ENCODE measurements at regions not wholly inside any gene's neighbourhood (a gene's known extent, or its start where the extent isn't known, plus 50 kb on each side); places are given as distances from the start of the nearest gene placed in this dataset.
A peak's percentile ranks its signal among the peaks of the same experiment; 100 is the strongest.

DNA sequence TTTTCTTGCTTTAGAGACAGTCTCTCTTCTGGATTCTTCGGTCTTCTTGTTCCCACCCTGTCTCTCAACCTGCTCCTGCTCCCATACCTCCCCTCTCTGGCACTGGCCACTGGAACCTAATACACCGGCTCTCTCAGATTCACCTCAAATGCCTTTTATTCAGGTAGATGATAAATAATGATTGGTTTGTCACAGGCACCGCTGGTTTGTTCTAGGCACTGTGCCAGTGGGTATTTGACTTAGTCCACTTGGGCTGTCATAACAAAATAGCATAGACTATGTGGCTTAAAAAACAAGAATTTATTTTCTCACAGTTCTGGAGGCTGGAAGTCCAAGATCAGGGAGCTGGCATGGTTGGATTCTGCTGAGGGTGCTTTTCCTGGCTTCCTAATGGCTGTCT lies 278.2 kb upstream of the STT3B start:
- DNase-seq: no peak

DNA sequence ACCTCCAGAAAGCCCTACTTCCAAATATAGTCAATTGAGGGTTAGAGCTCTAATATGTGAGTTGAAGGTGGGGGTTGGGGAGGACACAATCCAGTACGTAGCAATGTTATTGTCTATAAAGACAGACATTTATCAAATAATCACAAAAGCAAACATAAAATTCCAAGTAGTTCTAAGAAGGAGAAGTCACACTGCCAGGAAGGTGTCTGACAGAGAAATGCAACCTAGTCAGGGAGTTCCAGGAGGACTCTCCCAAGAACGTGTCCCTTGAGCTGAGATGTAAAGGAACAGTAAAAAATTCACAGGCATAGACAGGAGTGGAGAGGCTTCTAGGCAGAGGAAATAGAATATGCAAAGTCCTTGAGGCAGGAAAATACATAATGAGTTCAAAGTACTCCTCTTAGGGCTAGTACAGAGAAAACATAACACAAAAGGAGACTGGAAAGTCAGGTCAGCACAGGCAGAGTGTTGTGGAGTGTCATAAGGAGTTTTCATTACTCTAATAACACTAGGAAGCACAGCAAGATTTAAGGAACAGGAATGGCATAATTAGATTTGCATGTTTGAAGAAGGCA lies 277.6 kb upstream of the STT3B start:
- DNase-seq: no peak

GRCh38 chr3:31262201-31262600 lies 270.5 kb upstream of the STT3B start:
- no peak for DNase-seq

DNA sequence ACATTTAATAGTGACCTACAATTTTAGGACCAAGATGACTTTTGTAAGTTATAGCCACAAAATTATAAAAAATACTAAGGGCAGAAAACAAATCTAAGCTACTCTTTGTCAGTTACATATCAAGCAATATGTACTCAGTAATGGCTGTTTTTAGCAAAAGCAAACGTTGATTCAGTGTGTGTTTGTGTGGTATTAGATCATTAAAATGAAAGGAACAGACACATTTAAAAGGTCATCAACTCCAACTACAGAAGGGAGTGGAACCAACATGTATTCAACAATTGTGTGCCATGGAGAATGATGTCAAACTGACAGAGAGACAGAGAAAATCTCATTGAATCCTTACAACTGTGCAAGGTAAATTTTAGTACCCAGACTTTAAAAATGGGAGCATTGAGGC lies 268.8 kb upstream of the STT3B start:
- DNase-seq: no peak

- DNase-seq: no peak
Observed at GRCh38 chr3:31265646-31266428, 266.9 kb upstream of the STT3B start.

GRCh38 chr3:31268868-31269267 lies 263.9 kb upstream of the STT3B start:
- DNase-seq: peak; percentile 6

DNA sequence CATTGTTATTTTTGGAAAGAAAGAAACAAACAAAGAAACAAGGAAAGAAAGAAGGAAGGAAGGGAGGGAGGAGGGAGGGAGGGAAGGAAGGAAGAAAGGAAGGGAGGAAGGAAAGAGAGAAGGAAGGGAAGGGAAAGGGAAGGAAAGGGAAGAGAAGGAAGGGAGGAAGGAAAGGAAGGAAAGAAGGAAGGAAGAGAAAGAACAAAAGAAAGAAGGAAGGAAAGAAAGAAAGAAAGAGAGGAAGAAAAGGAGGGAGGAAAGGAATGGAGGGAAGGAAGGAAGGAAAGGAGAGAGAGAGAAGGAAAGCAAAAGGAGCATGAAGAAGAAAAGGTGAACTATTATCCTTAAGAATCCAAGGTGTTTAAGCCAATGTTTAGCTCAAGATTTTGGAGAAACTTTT lies 262.7 kb upstream of the STT3B start:
- no peak for DNase-seq

DNA sequence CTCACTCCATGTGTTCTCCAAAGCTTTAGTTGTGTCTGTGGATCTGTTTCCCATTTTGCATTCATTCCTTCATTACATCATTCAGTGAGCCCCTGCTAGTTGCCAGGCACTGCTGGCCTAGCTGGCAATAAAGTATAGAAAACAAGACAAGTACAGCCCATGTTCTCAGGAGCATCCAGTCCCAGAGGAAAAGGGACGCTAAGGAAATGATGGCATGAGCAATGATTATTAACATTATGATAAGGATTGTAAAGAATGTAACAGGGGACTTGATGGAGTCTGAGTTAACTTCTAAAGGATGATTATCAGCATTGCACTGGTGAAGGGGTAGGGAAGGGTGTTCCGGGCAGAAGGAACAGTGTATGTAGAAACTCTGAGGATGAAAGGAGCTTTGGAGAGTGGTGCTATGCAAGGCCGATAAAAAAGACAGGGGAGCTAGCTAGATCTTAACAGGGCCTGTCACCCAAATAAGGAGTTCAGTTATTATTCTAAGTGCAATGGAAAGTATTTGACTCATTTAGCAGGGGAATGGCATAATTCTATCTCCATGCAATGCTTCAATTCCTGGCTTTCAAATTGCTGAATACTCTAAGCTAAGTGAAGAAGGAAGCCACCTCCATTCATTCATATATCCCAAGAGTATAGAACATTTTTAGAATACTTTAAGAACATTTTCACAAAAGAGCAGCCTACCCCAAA lies 258.2 kb upstream of the STT3B start:
- no peak for DNase-seq

- DNase-seq: no peak
Observed at GRCh38 chr3:31275038-31275572, 257.6 kb upstream of the STT3B start.

DNA sequence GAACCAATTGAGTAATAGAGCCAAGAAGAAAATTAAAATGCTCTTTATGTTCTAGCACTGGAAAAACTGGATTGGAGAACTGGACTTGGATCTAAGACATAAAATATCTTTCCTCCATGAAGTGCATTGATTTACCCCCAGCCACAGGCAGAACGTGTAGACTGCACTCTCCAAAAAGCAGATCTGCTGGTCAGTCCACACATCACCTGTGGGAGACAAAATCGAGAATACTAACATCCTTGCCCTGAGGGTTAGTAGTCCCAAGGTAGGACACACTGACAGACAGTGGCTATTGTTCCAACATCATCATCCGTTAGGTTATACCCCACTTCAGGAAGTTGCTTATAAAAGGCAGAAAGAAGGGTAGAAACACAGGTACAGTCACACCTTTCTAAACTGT lies 257.1 kb upstream of the STT3B start:
- DNase-seq: no peak

GRCh38 chr3:31277582-31277981 lies 255.1 kb upstream of the STT3B start:
- DNase-seq: no peak

DNA sequence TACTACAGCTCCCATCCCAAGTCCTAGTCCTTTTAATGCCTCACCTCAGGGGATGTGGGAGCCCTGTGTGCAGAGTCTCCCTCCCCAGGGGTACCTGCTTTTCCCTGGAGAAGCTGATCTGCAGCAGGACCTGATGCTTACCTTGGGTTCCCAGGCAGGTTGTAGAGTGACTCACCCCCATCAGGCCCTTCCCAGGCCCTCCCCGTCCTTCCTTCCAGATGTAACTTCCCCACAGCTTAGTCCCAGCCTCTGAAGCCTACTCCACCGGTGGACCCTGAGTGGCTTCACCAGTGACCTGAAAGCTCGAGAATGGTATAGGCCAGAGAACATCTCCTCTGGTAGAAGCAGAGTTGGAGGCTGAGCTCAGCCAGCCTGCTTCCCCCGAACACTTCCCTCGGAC lies 254.2 kb upstream of the STT3B start:
- DNase-seq: no peak

DNA sequence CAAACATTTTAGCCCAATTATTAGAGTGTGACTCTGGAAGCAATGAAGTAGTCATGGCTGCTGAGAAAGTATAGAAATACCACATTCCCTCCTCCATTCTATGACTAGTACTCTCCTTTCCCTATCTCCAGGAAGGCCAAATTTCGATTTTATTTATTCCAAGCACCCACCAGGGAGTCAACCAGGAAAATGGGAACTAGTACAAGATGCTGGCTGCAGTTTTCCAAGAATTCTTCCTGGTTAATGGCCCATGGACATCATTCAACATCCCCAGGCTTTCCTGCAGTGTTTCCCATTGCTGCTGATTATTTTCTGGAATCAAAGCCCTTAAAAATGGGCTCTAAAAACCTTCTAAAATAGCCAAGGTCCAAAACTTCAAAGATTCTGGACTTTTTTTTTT lies 247.9 kb upstream of the STT3B start:
- no peak for DNase-seq

DNA sequence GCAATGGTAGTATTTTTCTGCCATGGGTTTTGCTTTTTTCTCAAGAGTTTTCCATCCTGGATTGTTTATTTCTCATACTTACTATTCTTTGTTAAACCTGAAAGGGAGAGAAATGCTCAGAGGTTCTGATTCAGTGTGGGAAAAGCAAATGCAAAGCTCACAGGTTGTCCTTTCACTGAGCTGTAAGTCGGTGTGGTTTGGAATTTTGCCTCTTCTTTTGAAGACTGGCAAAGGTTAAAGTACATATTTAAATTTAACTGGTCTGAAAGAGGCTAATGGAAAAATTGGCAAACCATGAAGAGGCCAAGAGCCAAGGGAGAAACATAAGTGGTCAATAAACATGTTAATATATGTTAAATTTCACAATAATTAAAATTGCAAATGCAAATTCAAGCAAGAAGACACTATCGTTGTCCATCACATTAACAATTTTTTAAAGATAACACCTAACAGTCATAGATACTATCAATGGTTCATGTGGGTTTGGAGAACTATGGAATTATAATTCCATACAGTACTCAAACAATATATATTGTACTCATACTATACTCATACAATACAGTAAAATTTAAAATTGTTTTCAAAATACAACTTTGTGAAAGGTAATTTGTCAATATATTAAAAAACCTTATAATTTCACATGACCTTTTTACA lies 246.8 kb upstream of the STT3B start:
- no peak for DNase-seq

- no peak for DNase-seq
Observed at GRCh38 chr3:31288224-31288623, 244.5 kb upstream of the STT3B start.

- DNase-seq: peak; percentile 22
Observed at GRCh38 chr3:31288641-31289100, 244.1 kb upstream of the STT3B start.

- no peak for DNase-seq
Observed at GRCh38 chr3:31289584-31289983, 243.1 kb upstream of the STT3B start.

DNA sequence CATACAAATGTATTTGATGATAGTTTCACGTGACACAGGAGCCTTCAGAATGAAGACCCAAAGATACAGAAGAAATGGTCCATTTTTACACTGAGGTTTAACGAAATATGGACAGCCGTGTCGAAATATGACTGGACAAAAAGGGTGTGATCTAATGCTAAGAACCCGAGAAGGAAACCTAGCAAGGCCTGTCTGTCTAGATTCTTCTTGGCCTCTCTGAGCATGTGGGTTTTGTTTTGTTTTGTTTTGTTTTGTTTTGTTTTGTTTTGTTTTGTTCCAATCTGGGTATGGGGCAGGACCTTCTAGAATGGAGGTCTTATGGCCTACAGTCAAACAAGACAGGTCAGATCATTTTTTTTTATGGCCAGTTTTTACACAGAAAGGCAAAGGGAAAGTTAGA lies 242.7 kb upstream of the STT3B start:
- no peak for DNase-seq

DNA sequence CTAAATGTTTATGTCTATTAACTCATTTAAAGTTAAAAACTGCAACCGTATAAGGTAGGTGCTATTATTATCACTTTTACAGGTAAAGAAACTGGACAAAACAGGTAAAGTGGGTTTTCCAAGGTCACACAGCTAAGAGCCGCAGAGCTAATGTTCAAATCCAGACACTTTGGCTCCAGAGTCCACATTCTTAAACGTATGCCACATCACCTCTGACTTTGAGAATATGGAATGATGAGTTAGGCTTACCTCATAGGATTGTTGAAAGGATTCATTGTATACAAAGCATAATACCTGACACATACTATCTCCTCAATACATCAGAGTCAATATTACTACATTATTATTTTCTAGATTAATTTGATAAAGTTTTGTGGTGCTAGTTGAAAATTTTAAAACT lies 240.9 kb upstream of the STT3B start:
- no peak for DNase-seq

- no peak for DNase-seq
Observed at GRCh38 chr3:31294430-31295149, 238.1 kb upstream of the STT3B start.

DNA sequence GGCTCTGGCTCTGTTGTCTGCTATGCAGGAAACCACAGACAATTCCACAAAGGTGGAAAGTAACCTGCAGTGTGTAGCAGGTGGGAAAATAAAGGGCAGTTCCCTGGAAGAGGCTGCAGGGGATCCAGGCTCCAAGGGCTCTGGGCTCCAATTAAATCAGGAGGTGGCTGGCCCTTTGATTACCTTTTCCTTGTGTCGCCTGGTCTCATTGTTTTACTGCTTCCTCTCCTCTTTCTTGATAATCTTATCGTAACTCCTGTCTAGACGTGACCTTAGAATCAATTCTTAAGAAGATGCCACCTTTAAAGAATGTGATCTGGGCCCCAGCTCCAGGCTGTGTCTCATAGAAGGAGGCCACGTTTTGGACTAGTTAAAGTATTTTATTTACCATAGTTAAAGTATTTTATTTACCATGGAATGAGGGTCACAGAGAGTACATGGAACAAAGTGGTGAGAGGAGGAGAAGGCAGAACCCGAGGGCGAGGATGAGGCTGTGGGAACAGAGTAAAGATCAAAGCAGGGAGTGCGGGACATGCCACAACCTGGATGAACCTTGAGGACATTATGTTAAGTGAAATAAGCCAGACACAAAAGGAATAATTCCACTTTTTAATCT lies 237.5 kb upstream of the STT3B start:
- DNase-seq: no peak

DNA sequence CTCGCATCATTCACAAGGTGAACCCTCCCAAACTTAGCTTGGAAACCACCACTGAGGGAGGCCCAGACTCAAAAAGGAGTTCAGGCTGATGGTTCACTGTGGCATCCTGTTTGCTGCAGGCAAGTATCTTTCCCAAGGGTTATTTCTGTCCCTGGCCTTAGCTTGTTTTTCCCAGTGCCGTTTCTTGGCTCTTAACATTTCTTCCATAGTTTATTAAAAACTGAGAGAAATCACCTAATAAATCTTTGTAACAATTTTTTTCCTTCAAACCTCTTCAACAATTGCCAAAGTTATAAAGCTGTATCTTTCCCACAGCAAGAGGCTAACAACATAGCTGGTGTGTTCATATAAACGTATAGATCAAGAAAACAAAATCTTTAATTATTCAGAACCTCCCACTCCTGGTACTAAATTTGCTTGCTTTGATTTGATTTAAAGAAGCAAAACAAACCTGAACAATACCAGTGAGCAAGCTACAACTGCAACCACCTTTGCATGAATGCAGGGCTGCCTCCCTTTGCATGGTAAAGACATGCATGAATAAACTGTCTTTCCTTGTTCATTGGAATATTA lies 234.9 kb upstream of the STT3B start:
- DNase-seq: no peak

Data from CD4-positive, alpha-beta T cell treated with Interleukin-17A for 4 hours (primary cell).